ENCODE measurements at regions not wholly inside any gene's neighbourhood (a gene's known extent, or its start where the extent isn't known, plus 50 kb on each side); places are given as distances from the start of the nearest gene placed in this dataset.

DNA sequence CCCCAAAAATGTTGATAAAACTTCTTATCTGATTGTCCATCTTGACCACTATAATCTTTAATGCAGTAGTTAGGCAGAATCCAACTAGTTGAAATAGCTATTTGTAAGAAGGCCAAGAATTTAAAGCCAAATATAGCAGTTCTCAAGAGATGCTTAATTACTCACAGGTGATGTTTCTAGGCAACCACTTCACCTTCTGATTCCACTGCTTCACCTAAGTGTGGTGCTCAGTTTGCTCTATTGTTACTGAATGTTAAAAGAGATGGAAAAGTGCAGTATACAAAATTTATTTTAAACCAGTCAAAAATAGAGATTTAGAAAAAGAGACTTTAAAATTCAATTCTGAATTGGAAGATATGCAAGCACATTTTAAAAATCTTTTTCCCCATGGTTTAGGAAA lies 539.4 kb downstream of the ZNF804A start:
- Histone ChIP-seq H3K4me1 (replicated peaks in 1 of 2; ENCODE audit: control insufficient read depth in 2 of 2, insufficient read depth in 2 of 2, low read length in 2 of 2) (no peaks in the 10 kb centered on the region), H3K9ac (ENCODE audit: insufficient read depth in 1 of 2, low read depth in 2 of 2, low read length in 2 of 2) (no peak overlapping the region), H3K9me3 (replicated peaks; ENCODE audit: control insufficient read depth, insufficient read depth, low read depth, low read length) (no peaks in the 10 kb centered on the region), H4K20me1 (replicated peaks; ENCODE audit: control insufficient read depth, insufficient read depth, low read length) (no peaks in the 10 kb centered on the region), H3K27me3 (ENCODE audit: control insufficient read depth in 2 of 2, insufficient read depth in 2 of 2, low read length in 2 of 2) (no peaks in the 10 kb centered on the region), H3K4me2 (ENCODE audit: insufficient read depth, low read length) (no peak overlapping the region), H3K79me2 (ENCODE audit: control insufficient read depth, insufficient read depth, low read length) (no peaks in the 10 kb centered on the region), H2AFZ (ENCODE audit: low read depth, low read length) (no peak overlapping the region), H3K36me3 (ENCODE audit: control insufficient read depth, insufficient read depth, low read length) (no peaks in the 10 kb centered on the region), H3K9me1 (ENCODE audit: control insufficient read depth, insufficient read depth, low read length) (no peaks in the 10 kb centered on the region), H3K27ac (ENCODE audit: extremely low read depth, low read depth, low read length) (no peak overlapping the region), H3K4me3 (no peak overlapping the region)
- in situ Hi-C loops (cut with MboI): no loop called here
- CTCF ChIA-PET (ENCODE audit: low intra/inter-chr PET ratio): no interaction called here
- TF ChIP-seq KAT8 (IDR thresholded peaks at IDR 0.05; ENCODE audit: low read depth) (no peak), ZNF444 (CRISPR knock-in tag; IDR thresholded peaks at IDR 0.05) (no peak), POLR2AphosphoS2 (IDR thresholded peaks at IDR 0.05; ENCODE audit: low read length) (no peak), ZNF507 (tag; conservative IDR thresholded peaks at IDR 0.05) (no peak), ZNF253 (CRISPR knock-in tag; conservative IDR thresholded peaks at IDR 0.05) (no peak), BHLHE40 (IDR thresholded peaks at IDR 0.05; ENCODE audit: low read length) (no peak), PRPF4 (IDR thresholded peaks at IDR 0.05; ENCODE audit: insufficient read depth, low read depth, low read length, poor library complexity, severe bottlenecking) (no peak), E2F3 (CRISPR knock-in tag; IDR thresholded peaks at IDR 0.05) (no peak), SMARCC2 (IDR thresholded peaks at IDR 0.05; ENCODE audit: low read depth) (no peak), BRD9 (IDR thresholded peaks at IDR 0.05; ENCODE audit: low read depth, partially characterized antibody) (no peak), ZNF79 (CRISPR knock-in tag; IDR thresholded peaks at IDR 0.05; ENCODE audit: low read depth) (no peak), HDAC2 (IDR thresholded peaks at IDR 0.05) (no peak), CREM (IDR thresholded peaks at IDR 0.05; ENCODE audit: low read depth) (no peak)
- TF ChIP-seq, protein P1, sequence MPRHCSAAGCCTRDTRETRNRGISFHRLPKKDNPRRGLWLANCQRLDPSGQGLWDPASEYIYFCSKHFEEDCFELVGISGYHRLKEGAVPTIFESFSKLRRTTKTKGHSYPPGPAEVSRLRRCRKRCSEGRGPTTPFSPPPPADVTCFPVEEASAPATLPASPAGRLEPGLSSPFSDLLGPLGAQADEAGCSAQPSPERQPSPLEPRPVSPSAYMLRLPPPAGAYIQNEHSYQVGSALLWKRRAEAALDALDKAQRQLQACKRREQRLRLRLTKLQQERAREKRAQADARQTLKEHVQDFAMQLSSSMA (CRISPR knock-in tag; IDR thresholded peaks at IDR 0.05): no peak
- TF ChIP-seq, protein P2, sequence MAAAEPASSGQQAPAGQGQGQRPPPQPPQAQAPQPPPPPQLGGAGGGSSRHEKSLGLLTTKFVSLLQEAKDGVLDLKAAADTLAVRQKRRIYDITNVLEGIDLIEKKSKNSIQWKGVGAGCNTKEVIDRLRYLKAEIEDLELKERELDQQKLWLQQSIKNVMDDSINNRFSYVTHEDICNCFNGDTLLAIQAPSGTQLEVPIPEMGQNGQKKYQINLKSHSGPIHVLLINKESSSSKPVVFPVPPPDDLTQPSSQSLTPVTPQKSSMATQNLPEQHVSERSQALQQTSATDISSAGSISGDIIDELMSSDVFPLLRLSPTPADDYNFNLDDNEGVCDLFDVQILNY (CRISPR knock-in tag; IDR thresholded peaks at IDR 0.05): no peak
- TF ChIP-seq, protein P3, sequence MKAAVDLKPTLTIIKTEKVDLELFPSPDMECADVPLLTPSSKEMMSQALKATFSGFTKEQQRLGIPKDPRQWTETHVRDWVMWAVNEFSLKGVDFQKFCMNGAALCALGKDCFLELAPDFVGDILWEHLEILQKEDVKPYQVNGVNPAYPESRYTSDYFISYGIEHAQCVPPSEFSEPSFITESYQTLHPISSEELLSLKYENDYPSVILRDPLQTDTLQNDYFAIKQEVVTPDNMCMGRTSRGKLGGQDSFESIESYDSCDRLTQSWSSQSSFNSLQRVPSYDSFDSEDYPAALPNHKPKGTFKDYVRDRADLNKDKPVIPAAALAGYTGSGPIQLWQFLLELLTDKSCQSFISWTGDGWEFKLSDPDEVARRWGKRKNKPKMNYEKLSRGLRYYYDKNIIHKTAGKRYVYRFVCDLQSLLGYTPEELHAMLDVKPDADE (conservative IDR thresholded peaks at IDR 0.05; ENCODE audit: control insufficient read depth, low read depth, low read length): no peak
- TF ChIP-seq, protein P4, sequence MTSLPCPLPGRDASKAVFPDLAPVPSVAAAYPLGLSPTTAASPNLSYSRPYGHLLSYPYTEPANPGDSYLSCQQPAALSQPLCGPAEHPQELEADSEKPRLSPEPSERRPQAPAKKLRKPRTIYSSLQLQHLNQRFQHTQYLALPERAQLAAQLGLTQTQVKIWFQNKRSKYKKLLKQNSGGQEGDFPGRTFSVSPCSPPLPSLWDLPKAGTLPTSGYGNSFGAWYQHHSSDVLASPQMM (CRISPR knock-in tag; IDR thresholded peaks at IDR 0.05): no peak
- intact Hi-C loops (cut with micrococcal nuclease): no loop called here
- POLR2A ChIA-PET: no interaction called here
- no peak for DNase-seq (ENCODE audit: extremely low read depth in 1 of 4, low spot score in 3 of 4)
- no peak for ATAC-seq
- BruUV-seq (replicated peaks): no TSS peak
- no peak for FAIRE-seq
